NCI-H2171 (cell line): ENCODE measurements at regions not wholly inside any gene's neighbourhood (a gene's known extent, or its start where the extent isn't known, plus 50 kb on each side); places are given as distances from the start of the nearest gene placed in this dataset.
"Not testable (repeated sequence)": the region's sequence is repeated elsewhere in the genome, so short reads cannot be mapped to it uniquely, and the experiment has no call there.

Experiments
- DNase-seq: peaks from one replicate; lab custom pipeline; 2025; lab: John Stamatoyannopoulos, UW

- no peak for DNase-seq
Observed at GRCh38 chr1:195754874-195755273, 853.4 kb downstream of the KCNT2 start.

- no peak for DNase-seq
Observed at GRCh38 chr1:195754303-195754702, 853.9 kb downstream of the KCNT2 start.

GRCh38 chr1:195748969-195749368, 859.3 kb downstream of the KCNT2 start:
- no peak for DNase-seq

GRCh38 chr1:195745189-195746010, 862.8 kb downstream of the KCNT2 start:
- no peak for DNase-seq

GRCh38 chr1:195744256-195744655, 864.0 kb downstream of the KCNT2 start:
- no peak for DNase-seq

- no peak for DNase-seq
Observed at GRCh38 chr1:195740862-195741261, 867.4 kb downstream of the KCNT2 start.

GRCh38 chr1:195738966-195739650, 869.1 kb downstream of the KCNT2 start:
- no peak for DNase-seq

GRCh38 chr1:195735140-195735539, 873.1 kb downstream of the KCNT2 start:
- no peak for DNase-seq

GRCh38 chr1:195733826-195734225, 874.4 kb downstream of the KCNT2 start:
- no peak for DNase-seq

GRCh38 chr1:195733408-195733807, 874.8 kb downstream of the KCNT2 start:
- DNase-seq: no peak

GRCh38 chr1:195731385-195731784, 876.9 kb downstream of the KCNT2 start:
- DNase-seq: no peak

- DNase-seq: no peak
Observed at GRCh38 chr1:195723796-195724194, 884.4 kb downstream of the KCNT2 start.

- DNase-seq: not testable (repeated sequence)
Observed at GRCh38 chr1:195722852-195723795, 885.1 kb downstream of the KCNT2 start.

- DNase-seq: not testable (repeated sequence)
Observed at GRCh38 chr1:195722146-195722545, 886.1 kb downstream of the KCNT2 start.

- no peak for DNase-seq
Observed at GRCh38 chr1:195721210-195721971, 886.8 kb downstream of the KCNT2 start.

- no peak for DNase-seq
Observed at GRCh38 chr1:195717651-195718050, 890.6 kb downstream of the KCNT2 start.

GRCh38 chr1:195715652-195716051, 892.6 kb downstream of the KCNT2 start:
- no peak for DNase-seq

GRCh38 chr1:195714248-195714647, 894.0 kb downstream of the KCNT2 start:
- no peak for DNase-seq

GRCh38 chr1:195709821-195710220, 898.4 kb downstream of the KCNT2 start:
- peak; percentile 36 for DNase-seq

GRCh38 chr1:195704028-195704427, 904.2 kb downstream of the KCNT2 start:
- DNase-seq: no peak

- no peak for DNase-seq
Observed at GRCh38 chr1:195701149-195701548, 907.1 kb downstream of the KCNT2 start.

GRCh38 chr1:195697130-195697529, 911.1 kb downstream of the KCNT2 start:
- DNase-seq: no peak
